ENCODE measurements at regions not wholly inside any gene's neighbourhood (a gene's known extent, or its start where the extent isn't known, plus 50 kb on each side); places are given as distances from the start of the nearest gene placed in this dataset.

DNA sequence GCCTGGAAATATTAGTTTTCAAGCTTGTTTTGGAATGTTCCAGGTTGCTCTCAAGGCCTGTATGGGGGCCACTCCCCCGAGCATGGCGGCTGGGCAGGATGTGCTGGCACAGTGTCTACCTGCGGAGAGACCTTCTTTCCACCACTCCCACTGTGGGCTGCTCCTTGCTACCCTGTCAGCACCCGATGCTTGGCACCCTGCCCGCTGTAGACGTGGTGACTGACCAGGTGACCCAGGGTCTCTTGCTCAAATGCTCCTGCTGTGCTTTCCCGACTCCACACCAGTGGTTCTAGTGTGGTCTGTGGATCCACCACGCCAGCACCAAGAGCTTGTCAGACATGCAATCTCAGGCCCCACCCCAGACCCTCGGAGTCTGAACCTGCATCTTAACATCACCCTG lies 213.3 kb downstream of the SH3BP4 start:
- H3K4me3 Mint-ChIP-seq: no peak overlapping the region
- no peak for DNase-seq
- ChIA-PET CTCF (no interaction called here), POLR2A (no interaction called here)
- no peak overlapping the region for H3K27ac Mint-ChIP-seq
- H3K36me3 Mint-ChIP-seq (ENCODE audit: low read depth): no peaks in the 10 kb centered on the region
- peaks cover under 1% of the 10 kb centered on the region for H3K27me3 Mint-ChIP-seq
- no peaks in the 10 kb centered on the region for H3K4me1 Mint-ChIP-seq
- peaks cover 5% of the 10 kb centered on the region for H3K9me3 Mint-ChIP-seq

DNA sequence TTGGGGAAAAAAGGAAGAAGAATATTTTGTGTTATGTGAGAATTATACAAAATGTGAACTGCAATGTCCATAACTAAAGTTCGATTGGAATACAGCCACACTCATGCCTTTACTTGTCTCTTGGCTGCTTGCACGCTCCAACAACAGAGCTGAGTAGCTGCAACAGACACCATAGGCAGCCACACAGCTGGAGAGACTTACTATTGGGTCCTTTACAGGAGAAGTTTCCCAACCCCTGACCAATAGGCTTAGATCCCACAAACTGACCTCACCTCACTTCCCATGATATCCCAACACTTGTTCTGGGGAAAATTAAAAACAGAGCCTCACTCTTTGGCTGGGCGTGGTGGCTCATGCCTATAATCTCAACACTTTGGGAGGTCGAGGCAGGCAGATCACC lies 213.8 kb downstream of the SH3BP4 start:
- no peak for DNase-seq
- Mint-ChIP-seq H3K4me3 (no peak overlapping the region), H3K27ac (no peak overlapping the region), H3K4me1 (no peaks in the 10 kb centered on the region), H3K9me3 (peaks cover 5% of the 10 kb centered on the region), H3K27me3 (no peaks in the 10 kb centered on the region), H3K36me3 (ENCODE audit: low read depth) (no peaks in the 10 kb centered on the region)
- ChIA-PET CTCF (no interaction called here), POLR2A (no interaction called here)

DNA sequence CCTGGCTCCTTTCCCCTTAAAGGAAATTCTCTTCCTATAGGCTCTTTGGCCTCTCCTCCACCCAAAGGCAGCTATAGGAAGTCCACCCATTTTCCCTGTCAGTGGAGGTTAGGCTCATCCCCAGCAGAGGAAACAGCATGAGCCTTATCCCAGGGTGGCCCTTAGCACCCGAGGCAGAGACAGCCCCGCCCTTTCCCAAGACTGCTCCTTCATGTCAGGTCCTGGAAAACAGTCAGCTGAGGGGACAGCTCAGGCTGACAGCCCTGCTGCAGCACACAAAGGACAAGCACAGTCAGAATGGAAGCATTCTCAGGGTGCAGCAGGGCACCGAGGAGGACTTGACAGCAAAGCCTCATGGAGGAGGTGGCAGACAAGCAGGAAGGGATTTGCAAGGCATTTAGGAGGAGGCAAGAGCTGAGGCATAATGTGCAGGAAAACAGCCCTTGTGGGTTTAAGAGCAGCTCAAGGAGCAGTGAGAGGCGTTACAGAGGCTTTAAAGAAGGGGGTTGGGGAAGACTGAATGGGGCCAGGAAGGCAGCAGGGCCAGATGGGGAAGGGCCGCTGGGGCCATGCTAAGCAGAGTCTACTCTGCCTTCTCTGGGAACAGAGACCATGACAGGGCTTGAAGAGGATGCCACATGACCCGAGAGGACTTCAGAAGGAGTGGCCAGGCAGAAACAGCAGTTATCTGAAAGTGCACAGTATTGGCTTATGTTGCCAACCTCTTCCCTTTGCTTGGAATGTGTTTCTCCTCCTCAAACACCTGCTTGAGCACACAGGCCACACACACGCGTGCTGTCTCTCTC lies 216.6 kb downstream of the SH3BP4 start:
- H3K4me1 Mint-ChIP-seq: no peaks in the 10 kb centered on the region
- H3K4me3 Mint-ChIP-seq: no peak overlapping the region
- peaks cover 5% of the 10 kb centered on the region for H3K9me3 Mint-ChIP-seq
- H3K27ac Mint-ChIP-seq: no peak overlapping the region
- DNase-seq: no peak
- no peaks in the 10 kb centered on the region for H3K27me3 Mint-ChIP-seq
- ChIA-PET CTCF (no interaction called here), POLR2A (no interaction called here)
- no peaks in the 10 kb centered on the region for H3K36me3 Mint-ChIP-seq (ENCODE audit: low read depth)

DNA sequence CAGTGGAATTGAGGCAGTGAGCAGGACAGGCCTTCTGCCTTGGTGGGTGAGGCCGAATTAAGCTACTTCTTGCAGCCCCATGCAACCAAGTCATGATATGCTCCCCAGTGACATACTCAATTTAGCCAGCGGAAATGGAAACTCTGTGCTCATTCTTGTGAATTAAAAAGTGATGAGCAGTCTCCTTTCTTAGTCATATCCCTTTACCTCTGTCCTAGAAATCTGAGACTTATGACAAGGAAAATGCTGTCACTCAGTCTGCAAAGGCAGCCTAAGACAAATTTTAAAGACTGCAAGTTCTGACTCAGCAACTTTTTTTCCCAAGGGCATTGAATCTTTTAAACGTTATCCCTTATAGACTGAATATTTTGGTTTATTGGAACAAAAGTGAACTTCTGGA lies 218.2 kb downstream of the SH3BP4 start:
- DNase-seq: no peak
- H3K9me3 Mint-ChIP-seq: peaks cover 5% of the 10 kb centered on the region
- H3K27ac Mint-ChIP-seq: no peak overlapping the region
- ChIA-PET CTCF (no interaction called here), POLR2A (no interaction called here)
- no peak overlapping the region for H3K4me3 Mint-ChIP-seq
- H3K4me1 Mint-ChIP-seq: no peaks in the 10 kb centered on the region
- H3K27me3 Mint-ChIP-seq: no peaks in the 10 kb centered on the region
- no peaks in the 10 kb centered on the region for H3K36me3 Mint-ChIP-seq (ENCODE audit: low read depth)

DNA sequence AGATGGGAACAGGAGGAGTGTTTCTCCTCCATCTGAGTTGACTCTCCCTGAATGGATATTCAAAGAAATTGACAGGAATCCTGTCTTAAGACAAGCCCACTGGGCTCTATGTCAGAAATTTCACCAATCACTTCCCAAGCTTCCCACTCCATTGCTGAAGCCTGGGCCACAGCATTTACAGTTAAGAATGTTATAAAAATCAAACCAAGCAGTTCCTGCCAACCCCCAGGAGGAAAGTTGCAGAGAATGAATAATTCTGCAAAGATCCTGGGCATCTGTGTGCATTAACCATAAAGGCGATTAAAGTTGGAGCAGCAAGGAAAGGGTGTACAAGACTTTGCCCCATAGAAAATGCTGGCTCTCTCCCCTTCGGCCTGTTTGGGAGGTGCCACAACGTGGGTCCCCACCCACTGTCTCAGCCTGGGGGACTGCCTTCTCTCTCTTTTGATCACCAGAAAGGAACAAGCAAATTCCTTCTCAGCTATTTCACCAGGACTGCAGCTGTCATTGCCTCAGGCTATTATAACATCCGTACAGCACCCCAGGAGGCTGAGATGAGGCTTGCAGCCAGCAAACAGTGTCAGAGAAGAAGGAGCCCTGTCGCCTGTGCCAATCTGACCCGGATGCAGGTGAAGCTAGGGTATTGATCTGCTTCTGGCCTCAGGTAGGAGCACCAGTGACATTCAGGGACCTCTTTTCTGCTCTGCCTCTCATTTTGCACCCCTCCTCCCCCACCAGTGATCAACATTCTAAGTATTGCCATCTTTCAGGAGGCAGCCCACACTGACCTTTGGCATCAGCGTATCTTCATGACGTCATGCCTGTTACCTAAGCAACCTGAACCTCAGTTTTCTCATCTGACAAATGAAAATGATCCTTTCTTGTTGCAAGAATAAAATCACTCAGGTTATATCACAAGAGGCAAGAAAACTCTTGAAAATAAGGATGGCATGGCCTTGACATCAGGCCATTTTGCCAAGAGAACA lies 219.0 kb downstream of the SH3BP4 start:
- Mint-ChIP-seq H3K27ac (no peak overlapping the region), H3K27me3 (no peaks in the 10 kb centered on the region)
- POLR2A ChIA-PET: no interaction called here

DNA sequence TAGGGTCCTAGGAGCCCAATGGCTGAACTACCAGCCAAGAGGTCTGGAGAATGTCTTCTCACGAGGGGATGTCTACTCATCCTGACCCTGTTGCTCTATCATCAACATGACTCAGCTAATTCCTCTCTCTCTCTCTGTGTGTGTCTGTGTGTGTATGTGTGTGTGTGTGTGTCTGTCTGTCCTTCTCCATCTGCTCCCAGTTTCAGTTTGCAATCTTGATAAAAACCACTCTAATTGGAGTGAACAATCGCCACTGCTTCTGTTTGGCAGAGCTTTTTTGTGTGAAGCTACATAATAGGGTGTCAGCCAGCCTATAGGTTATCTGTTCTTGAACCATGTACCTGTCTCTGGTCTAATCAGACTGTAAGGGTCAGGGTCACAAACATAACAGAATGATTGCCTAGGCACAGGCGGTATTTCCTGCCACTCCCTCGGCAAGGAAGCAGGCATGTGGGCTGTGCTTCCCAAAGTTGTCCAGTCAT lies 219.8 kb downstream of the SH3BP4 start:
- Mint-ChIP-seq H3K4me3 (no peak overlapping the region), H3K27ac (no peak overlapping the region), H3K4me1 (no peaks in the 10 kb centered on the region), H3K36me3 (ENCODE audit: low read depth) (no peaks in the 10 kb centered on the region), H3K27me3 (no peaks in the 10 kb centered on the region), H3K9me3 (peaks cover 10% of the 10 kb centered on the region)
- CTCF ChIA-PET: no interaction called here
- POLR2A ChIA-PET: interaction anchor here (0.6 kb wide), 1 partner anchor 12 kb away, joined by 4 read pairs; no protein-coding TSS in a partner anchor
- DNase-seq: no peak

More for the DNA sequence above, 219.0 kb downstream of the SH3BP4 start:
- CTCF ChIA-PET: no interaction called here
- Mint-ChIP-seq H3K4me3 (no peak overlapping the region), H3K36me3 (ENCODE audit: low read depth) (no peaks in the 10 kb centered on the region), H3K4me1 (no peaks in the 10 kb centered on the region), H3K9me3 (peaks cover 6% of the 10 kb centered on the region)
- no peak for DNase-seq

DNA sequence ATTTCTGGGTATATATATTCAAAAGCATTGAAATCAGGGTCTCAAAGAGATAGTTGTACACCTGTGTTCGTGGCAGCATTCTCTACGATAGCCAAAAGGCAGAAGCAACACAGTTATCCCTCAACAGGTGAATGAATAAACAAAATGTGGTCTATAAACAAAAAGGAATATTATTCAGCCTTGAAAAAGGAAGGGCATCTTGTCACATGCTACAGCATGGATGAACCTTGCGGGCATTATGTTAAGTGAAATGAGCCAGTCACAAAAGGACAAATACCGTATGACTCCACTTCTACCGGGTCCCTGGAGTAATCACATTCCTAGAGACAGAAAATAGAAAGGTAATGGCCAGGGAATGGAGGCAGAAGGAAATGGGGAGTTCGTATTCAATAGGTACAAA lies 228.8 kb downstream of the SH3BP4 start:
- Mint-ChIP-seq H3K36me3 (ENCODE audit: low read depth) (no peaks in the 10 kb centered on the region), H3K27me3 (no peaks in the 10 kb centered on the region), H3K4me1 (no peaks in the 10 kb centered on the region), H3K27ac (no peak overlapping the region), H3K9me3 (peaks cover 5% of the 10 kb centered on the region), H3K4me3 (no peak overlapping the region)
- CTCF ChIA-PET: no interaction called here
- DNase-seq: no peak
- POLR2A ChIA-PET: no interaction called here

DNA sequence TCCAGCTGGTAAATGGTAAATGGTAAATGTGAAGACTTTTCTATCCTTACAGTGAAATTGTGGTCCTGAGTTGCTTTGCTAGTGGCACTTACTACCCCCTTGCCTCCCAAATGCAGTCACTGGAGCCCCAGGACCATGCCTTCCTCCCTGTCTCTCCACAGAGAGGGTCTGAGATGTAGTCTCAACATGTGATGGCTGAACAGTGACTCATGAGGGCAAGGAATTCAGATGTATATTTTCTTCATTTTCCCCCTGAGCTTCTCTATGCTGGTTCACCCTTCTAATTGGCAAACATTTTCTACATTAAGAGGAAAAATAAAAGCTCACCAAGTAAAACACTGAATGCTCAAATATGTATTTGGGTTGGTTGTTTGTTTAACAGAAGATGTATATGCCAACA lies 232.0 kb downstream of the SH3BP4 start:
- Mint-ChIP-seq H3K4me3 (no peak overlapping the region), H3K27ac (no peak overlapping the region), H3K9me3 (no peaks in the 10 kb centered on the region), H3K4me1 (no peaks in the 10 kb centered on the region), H3K36me3 (ENCODE audit: low read depth) (no peaks in the 10 kb centered on the region), H3K27me3 (no peaks in the 10 kb centered on the region)
- CTCF ChIA-PET: no interaction called here
- POLR2A ChIA-PET: interaction anchor here (0.6 kb wide), 1 partner anchor 12 kb away, joined by 4 read pairs; no protein-coding TSS in a partner anchor
- no peak for DNase-seq

DNA sequence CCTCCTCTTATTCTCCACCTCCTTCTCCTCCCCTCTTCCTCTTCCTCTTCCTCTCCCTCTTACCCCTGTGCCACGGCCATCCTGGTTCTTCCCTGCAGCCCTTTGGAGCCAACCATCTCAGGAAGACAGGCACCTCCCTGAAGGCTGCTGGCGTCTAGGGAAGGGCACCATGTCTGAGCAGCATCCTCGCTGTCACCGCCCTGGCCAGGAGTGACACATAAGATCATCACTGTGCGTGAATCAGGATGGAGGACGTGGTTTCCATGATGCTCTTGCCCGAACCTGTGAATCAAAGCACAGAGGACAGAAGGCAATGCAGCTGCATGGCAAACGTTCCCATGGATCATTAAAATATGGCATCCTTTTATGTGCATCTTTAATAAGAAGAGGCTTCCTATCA lies 236.0 kb downstream of the SH3BP4 start:
- no peaks in the 10 kb centered on the region for H3K4me1 Mint-ChIP-seq
- peaks cover 2% of the 10 kb centered on the region for H3K27me3 Mint-ChIP-seq
- H3K36me3 Mint-ChIP-seq (ENCODE audit: low read depth): no peaks in the 10 kb centered on the region
- no peaks in the 10 kb centered on the region for H3K9me3 Mint-ChIP-seq
- ChIA-PET POLR2A (no interaction called here), CTCF (no interaction called here)
- H3K4me3 Mint-ChIP-seq: no peak overlapping the region
- no peak overlapping the region for H3K27ac Mint-ChIP-seq
- DNase-seq: no peak

DNA sequence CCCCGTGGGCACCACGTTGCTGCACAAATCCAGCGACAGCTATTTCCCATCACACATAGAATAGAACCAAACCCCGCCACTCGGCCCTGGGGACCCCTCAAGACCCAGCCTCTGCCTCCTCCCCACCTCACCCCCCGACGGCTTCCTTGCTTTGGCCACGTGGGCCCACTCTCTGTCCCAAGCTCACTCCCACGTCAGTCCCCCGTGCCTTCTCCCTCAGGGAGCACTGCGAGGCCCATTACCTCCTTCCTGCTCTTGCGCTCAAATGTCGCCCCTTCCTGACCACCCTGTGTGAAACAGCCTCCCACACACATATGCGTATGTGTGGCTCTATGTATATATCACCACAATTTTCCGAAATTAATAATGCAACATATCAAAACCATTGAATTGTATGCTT lies 239.7 kb downstream of the SH3BP4 start:
- CTCF ChIA-PET: no interaction called here
- no peak for DNase-seq
- Mint-ChIP-seq H3K4me1 (no peaks in the 10 kb centered on the region), H3K36me3 (ENCODE audit: low read depth) (no peaks in the 10 kb centered on the region), H3K27ac (no peak overlapping the region), H3K27me3 (peaks cover 2% of the 10 kb centered on the region), H3K9me3 (no peaks in the 10 kb centered on the region), H3K4me3 (no peak overlapping the region)
- POLR2A ChIA-PET: no interaction called here

DNA sequence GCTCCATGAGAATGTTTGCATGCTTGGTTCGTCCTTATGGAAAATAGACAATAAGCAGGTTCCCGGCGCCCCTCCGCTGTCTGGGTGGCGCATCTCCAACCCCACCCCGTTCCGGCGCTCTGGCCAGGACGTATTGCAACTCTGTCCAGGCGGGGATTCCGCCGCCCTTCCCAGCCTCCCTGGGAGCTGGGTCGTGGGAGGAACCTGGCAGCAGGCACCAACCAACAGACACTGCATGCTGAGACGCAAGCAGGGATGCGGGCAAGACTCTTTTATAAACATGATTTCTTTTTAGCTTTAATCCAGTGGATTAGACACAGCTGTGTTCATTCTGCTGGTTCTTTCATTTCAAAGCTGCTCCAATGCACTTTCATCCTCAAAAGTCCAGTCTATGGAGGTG lies 240.2 kb downstream of the SH3BP4 start:
- DNase-seq: no peak
- H3K27me3 Mint-ChIP-seq: peaks cover 2% of the 10 kb centered on the region
- H3K36me3 Mint-ChIP-seq (ENCODE audit: low read depth): no peaks in the 10 kb centered on the region
- H3K4me1 Mint-ChIP-seq: no peaks in the 10 kb centered on the region
- no peak overlapping the region for H3K4me3 Mint-ChIP-seq
- ChIA-PET CTCF (no interaction called here), POLR2A (no interaction called here)
- H3K27ac Mint-ChIP-seq: no peak overlapping the region
- H3K9me3 Mint-ChIP-seq: no peaks in the 10 kb centered on the region

DNA sequence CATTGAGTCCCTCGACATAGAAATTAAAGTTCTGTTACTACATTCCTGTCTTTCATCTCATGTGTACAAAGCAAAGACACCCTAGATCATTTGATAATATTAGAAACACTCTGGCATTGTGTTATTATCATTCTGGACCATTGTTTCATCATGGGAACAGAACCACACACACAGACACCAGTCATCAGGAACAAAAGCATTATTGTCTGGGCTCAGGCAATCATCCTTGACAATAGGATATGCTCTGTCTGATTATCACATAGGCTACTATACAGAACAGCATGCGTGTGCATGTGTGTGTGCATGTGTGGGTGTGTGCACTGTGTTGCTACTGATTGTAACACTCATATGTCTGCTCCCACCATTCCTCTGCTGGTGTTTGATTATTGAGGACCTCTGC lies 242.5 kb downstream of the SH3BP4 start:
- no peak overlapping the region for H3K27ac Mint-ChIP-seq
- ChIA-PET CTCF (no interaction called here), POLR2A (no interaction called here)
- no peaks in the 10 kb centered on the region for H3K4me1 Mint-ChIP-seq
- no peak for DNase-seq
- H3K4me3 Mint-ChIP-seq: no peak overlapping the region
- peaks cover 2% of the 10 kb centered on the region for H3K27me3 Mint-ChIP-seq
- H3K36me3 Mint-ChIP-seq (ENCODE audit: low read depth): no peaks in the 10 kb centered on the region
- H3K9me3 Mint-ChIP-seq: no peaks in the 10 kb centered on the region

DNA sequence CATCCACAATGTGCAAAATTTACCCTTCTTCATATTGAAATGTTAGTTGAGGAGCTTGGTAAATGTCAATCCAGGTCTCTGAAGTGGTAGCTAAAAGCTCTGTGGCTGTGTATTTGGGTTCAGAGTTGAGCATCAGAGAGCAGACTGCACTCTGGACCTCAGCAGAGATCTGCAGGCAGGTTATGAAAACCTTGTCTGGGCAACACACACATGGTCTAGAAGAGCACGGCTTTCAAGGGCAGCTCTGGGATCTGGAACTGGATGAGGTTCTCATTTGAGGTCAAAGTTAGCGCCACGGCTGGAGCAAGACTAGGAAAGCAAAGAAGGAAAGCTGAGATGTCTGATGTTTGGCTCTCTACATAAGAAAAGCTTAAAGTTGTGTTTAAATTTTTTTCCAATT lies 243.0 kb downstream of the SH3BP4 start:
- Mint-ChIP-seq H3K4me3 (no peak overlapping the region), H3K27ac (no peak overlapping the region), H3K4me1 (no peaks in the 10 kb centered on the region), H3K36me3 (ENCODE audit: low read depth) (no peaks in the 10 kb centered on the region), H3K27me3 (peaks cover 2% of the 10 kb centered on the region), H3K9me3 (no peaks in the 10 kb centered on the region)
- CTCF ChIA-PET: no interaction called here
- POLR2A ChIA-PET: no interaction called here
- no peak for DNase-seq
